ENCODE measurements at regions not wholly inside any gene's neighbourhood (a gene's known extent, or its start where the extent isn't known, plus 50 kb on each side); places are given as distances from the start of the nearest gene placed in this dataset.

GRCh38 chr13:83003185-83003584 is 879.1 kb downstream of the SLITRK1 start:
- TF ChIP-seq POLR2AphosphoS5 (IDR thresholded peaks at IDR 0.05; ENCODE audit: borderline replicate concordance, low read depth, low read length): no peak
- no peak for TF ChIP-seq EZH2 (IDR thresholded peaks at IDR 0.05)
- TF ChIP-seq FOXP2 (optimal IDR thresholded peaks at IDR 0.05; ENCODE audit: control extremely low read depth, extremely low read length, insufficient read depth): no peak

All from SK-N-MC (cell line).